ENCODE measurements at regions not wholly inside any gene's neighbourhood (a gene's known extent, or its start where the extent isn't known, plus 50 kb on each side); places are given as distances from the start of the nearest gene placed in this dataset.

DNA sequence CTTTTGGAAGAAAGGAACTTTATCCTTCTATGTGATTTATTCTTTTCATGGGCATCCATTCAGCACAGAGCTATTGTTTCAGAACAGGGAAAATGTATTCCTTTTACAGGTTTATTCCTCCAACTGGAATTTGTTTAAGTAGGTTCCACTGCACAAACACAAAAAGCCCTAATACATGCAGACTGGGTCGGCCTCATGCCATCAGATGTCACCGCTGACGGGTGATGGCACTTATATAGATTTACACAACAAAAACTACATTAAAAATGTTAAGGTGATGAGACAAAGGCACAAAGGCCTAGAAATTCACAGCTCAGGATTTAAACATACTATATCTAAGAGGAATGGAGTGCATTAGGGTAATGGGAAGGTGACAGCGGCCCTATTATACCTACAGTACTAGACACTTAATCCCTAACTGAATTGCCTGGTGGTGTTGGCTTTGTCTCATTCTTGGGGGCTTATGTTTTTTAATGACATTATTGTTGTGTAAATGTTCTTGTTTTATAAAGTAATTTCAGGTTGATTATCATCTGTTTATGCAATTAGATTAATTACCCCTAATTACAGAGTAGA, 276.4 kb upstream of the PSMD7 start:
- TF ChIP-seq, protein P1, sequence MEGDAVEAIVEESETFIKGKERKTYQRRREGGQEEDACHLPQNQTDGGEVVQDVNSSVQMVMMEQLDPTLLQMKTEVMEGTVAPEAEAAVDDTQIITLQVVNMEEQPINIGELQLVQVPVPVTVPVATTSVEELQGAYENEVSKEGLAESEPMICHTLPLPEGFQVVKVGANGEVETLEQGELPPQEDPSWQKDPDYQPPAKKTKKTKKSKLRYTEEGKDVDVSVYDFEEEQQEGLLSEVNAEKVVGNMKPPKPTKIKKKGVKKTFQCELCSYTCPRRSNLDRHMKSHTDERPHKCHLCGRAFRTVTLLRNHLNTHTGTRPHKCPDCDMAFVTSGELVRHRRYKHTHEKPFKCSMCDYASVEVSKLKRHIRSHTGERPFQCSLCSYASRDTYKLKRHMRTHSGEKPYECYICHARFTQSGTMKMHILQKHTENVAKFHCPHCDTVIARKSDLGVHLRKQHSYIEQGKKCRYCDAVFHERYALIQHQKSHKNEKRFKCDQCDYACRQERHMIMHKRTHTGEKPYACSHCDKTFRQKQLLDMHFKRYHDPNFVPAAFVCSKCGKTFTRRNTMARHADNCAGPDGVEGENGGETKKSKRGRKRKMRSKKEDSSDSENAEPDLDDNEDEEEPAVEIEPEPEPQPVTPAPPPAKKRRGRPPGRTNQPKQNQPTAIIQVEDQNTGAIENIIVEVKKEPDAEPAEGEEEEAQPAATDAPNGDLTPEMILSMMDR (IDR thresholded peaks at IDR 0.05): no peak
- TF ChIP-seq, protein P2, sequence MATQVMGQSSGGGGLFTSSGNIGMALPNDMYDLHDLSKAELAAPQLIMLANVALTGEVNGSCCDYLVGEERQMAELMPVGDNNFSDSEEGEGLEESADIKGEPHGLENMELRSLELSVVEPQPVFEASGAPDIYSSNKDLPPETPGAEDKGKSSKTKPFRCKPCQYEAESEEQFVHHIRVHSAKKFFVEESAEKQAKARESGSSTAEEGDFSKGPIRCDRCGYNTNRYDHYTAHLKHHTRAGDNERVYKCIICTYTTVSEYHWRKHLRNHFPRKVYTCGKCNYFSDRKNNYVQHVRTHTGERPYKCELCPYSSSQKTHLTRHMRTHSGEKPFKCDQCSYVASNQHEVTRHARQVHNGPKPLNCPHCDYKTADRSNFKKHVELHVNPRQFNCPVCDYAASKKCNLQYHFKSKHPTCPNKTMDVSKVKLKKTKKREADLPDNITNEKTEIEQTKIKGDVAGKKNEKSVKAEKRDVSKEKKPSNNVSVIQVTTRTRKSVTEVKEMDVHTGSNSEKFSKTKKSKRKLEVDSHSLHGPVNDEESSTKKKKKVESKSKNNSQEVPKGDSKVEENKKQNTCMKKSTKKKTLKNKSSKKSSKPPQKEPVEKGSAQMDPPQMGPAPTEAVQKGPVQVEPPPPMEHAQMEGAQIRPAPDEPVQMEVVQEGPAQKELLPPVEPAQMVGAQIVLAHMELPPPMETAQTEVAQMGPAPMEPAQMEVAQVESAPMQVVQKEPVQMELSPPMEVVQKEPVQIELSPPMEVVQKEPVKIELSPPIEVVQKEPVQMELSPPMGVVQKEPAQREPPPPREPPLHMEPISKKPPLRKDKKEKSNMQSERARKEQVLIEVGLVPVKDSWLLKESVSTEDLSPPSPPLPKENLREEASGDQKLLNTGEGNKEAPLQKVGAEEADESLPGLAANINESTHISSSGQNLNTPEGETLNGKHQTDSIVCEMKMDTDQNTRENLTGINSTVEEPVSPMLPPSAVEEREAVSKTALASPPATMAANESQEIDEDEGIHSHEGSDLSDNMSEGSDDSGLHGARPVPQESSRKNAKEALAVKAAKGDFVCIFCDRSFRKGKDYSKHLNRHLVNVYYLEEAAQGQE (IDR thresholded peaks at IDR 0.05; ENCODE audit: insufficient read depth in 1 of 2, low read depth in 2 of 2, low read length in 1 of 2): no peak

Measured in Panc1 (cell line).